Fibroblast of lung (primary cell): ENCODE measurements at regions not wholly inside any gene's neighbourhood (a gene's known extent, or its start where the extent isn't known, plus 50 kb on each side); places are given as distances from the start of the nearest gene placed in this dataset.

Experiments
- DNase-seq, 2 donors: peaks; one replicate each; pipeline versions ENCODE4 v3.0.0 to v3.0.0-alpha.2; 2010; ENCODE audit warnings: low read depth in 2 of 2
- H2AFZ ChIP-seq: 2 replicates; pipeline ENCODE4 v1.5.1; 2012; ENCODE audit warnings: low read length, control low read depth, inconsistent platforms
- H3K27ac ChIP-seq: 2 replicates; pipeline ENCODE4 v1.5.1; 2011; ENCODE audit warnings: low read length, control low read depth; ENCODE audit not compliant: insufficient read depth
- H3K27me3 ChIP-seq: 2 replicates; pipeline ENCODE4 v1.5.1; 2011; ENCODE audit warnings: mild to moderate bottlenecking, low read length; ENCODE audit not compliant: control insufficient read depth, insufficient read depth
- H3K36me3 ChIP-seq: 2 replicates; pipeline ENCODE4 v1.5.1; 2011; ENCODE audit warnings: low read length; ENCODE audit not compliant: control insufficient read depth, insufficient read depth
- H3K4me1 ChIP-seq: 2 replicates; pipeline ENCODE4 v1.5.1; 2011; ENCODE audit warnings: low read length; ENCODE audit not compliant: control insufficient read depth, insufficient read depth; ENCODE audit errors: extremely low read depth
- H3K4me2 ChIP-seq: 2 replicates; pipeline ENCODE4 v1.5.1; 2011; ENCODE audit warnings: low read length, control low read depth; ENCODE audit not compliant: insufficient read depth; ENCODE audit errors: extremely low read depth
- H3K4me3 ChIP-seq, 4 experiments: fragments of 200-600 bp in 1 of 4; sonication (generic) in 1 of 4; replicated peaks in 1 of 4; 2 replicates each; pipeline ENCODE4 v1.5.1; 2011 to 2016; ENCODE audit warnings: low read length in 4 of 4, low read depth in 3 of 4, mild to moderate bottlenecking in 3 of 4, control low read depth in 2 of 4, inconsistent platforms in 1 of 4, mixed read lengths in 1 of 4; ENCODE audit not compliant: insufficient read depth in 1 of 4; ENCODE audit errors: control extremely low read depth in 1 of 4
- H3K79me2 ChIP-seq: 2 replicates; pipeline ENCODE4 v1.5.1; 2012; ENCODE audit warnings: mild to moderate bottlenecking, low read length, inconsistent platforms; ENCODE audit not compliant: control insufficient read depth, insufficient read depth
- H3K9ac ChIP-seq: 2 replicates; pipeline ENCODE4 v1.5.1; 2011; ENCODE audit warnings: mild to moderate bottlenecking, low read length, control low read depth; ENCODE audit not compliant: insufficient read depth
- H3K9me3 ChIP-seq: 2 replicates; pipeline ENCODE4 v1.5.1; 2012; ENCODE audit warnings: low read depth, low read length; ENCODE audit not compliant: control insufficient read depth, insufficient read depth
- H4K20me1 ChIP-seq: 2 replicates; pipeline ENCODE4 v1.5.1; 2011; ENCODE audit warnings: low read length; ENCODE audit not compliant: control insufficient read depth, insufficient read depth; ENCODE audit errors: extremely low read depth
- CTCF ChIP-seq, 2 donors: IDR thresholded peaks in 1 of 2; conservative IDR thresholded peaks in 1 of 2; 1 replicate in 1 of 2; 2 replicates in 1 of 2; pipeline ENCODE4 v1.5.1; 2011 to 2012; ENCODE audit warnings: low read length in 2 of 2, control low read depth in 1 of 2, inconsistent platforms in 1 of 2, low read depth in 1 of 2, mild to moderate bottlenecking in 1 of 2
- EZH2 ChIP-seq: IDR thresholded peaks from 2 replicates; pipeline ENCODE4 v1.5.1; 2012; ENCODE audit warnings: low read length, control low read depth, mild to moderate bottlenecking; ENCODE audit errors: missing control alignments

GRCh38 chr5:62935660-62936059, 357.0 kb downstream of the LRRC70 start:
- no peak overlapping the region for H3K9ac ChIP-seq
- no peaks in the 10 kb centered on the region for H3K9me3 ChIP-seq
- H3K4me2 ChIP-seq, result no peak overlapping the region
- no peak for TF ChIP-seq EZH2
- no peak for TF ChIP-seq CTCF (conservative IDR thresholded peaks at IDR 0.05 in 1 of 2, IDR thresholded peaks at IDR 0.05 in 1 of 2; ENCODE audit: low read depth in 1 of 2, low read length in 2 of 2)
- no peak overlapping the region for H3K27ac ChIP-seq
- no peaks in the 10 kb centered on the region for H4K20me1 ChIP-seq
- no peaks in the 10 kb centered on the region for H3K27me3 ChIP-seq
- DNase-seq, result no peak
- no peaks in the 10 kb centered on the region for H3K4me1 ChIP-seq
- no peaks in the 10 kb centered on the region for H3K36me3 ChIP-seq
- H3K79me2 ChIP-seq, result no peaks in the 10 kb centered on the region
- no peak overlapping the region for H3K4me3 ChIP-seq
- no peak overlapping the region for H2AFZ ChIP-seq

GRCh38 chr5:62934319-62934718, 355.7 kb downstream of the LRRC70 start:
- Histone ChIP-seq H2AFZ (no peak overlapping the region), H3K36me3 (no peaks in the 10 kb centered on the region), H4K20me1 (no peaks in the 10 kb centered on the region), H3K4me1 (no peaks in the 10 kb centered on the region), H3K27me3 (no peaks in the 10 kb centered on the region), H3K79me2 (no peaks in the 10 kb centered on the region), H3K4me3 (no peak overlapping the region), H3K9ac (no peak overlapping the region), H3K27ac (no peak overlapping the region), H3K9me3 (no peaks in the 10 kb centered on the region), H3K4me2 (no peak overlapping the region)
- no peak for DNase-seq
- TF ChIP-seq EZH2 (no peak), CTCF (conservative IDR thresholded peaks at IDR 0.05 in 1 of 2, IDR thresholded peaks at IDR 0.05 in 1 of 2; ENCODE audit: low read depth in 1 of 2, low read length in 2 of 2) (no peak)

- Histone ChIP-seq H3K27me3 (no peaks in the 10 kb centered on the region), H3K4me2 (no peak overlapping the region), H3K9ac (no peak overlapping the region), H3K9me3 (no peaks in the 10 kb centered on the region), H3K36me3 (no peaks in the 10 kb centered on the region), H3K79me2 (no peaks in the 10 kb centered on the region), H4K20me1 (no peaks in the 10 kb centered on the region), H3K27ac (no peak overlapping the region), H3K4me1 (no peaks in the 10 kb centered on the region), H2AFZ (no peak overlapping the region), H3K4me3 (no peak overlapping the region)
- DNase-seq, result no peak
- TF ChIP-seq CTCF (conservative IDR thresholded peaks at IDR 0.05 in 1 of 2, IDR thresholded peaks at IDR 0.05 in 1 of 2; ENCODE audit: low read depth in 1 of 2, low read length in 2 of 2) (no peak), EZH2 (no peak)
These were observed 354.6 kb downstream of the LRRC70 start for GRCh38 chr5:62933261-62933660.
